RWPE2 (cell line): ENCODE measurements at regions not wholly inside any gene's neighbourhood (a gene's known extent, or its start where the extent isn't known, plus 50 kb on each side); places are given as distances from the start of the nearest gene placed in this dataset.
"Not testable (repeated sequence)": the region's sequence is repeated elsewhere in the genome, so short reads cannot be mapped to it uniquely, and the experiment has no call there.

Experiments
- ATAC-seq: fragments of 200-7000 bp; cut with Tn5 transposase; 3 replicates; pipeline ENCODE4 v1.9.1; 2021; ENCODE audit warnings: low read depth
- DNase-seq: peaks from one replicate; pipeline ENCODE4 v3.0.0-alpha.2; 2020; ENCODE audit warnings: low spot score
- H3K27ac ChIP-seq: fragments of 450-650 bp; 2 replicates; pipeline ENCODE4 v1.5.1; 2017; ENCODE audit warnings: mild to moderate bottlenecking; ENCODE audit not compliant: poor library complexity, severe bottlenecking
- H3K27me3 ChIP-seq: fragments of 250-450 bp; sonication (Bioruptor Pico); 2 replicates; pipeline ENCODE4 v1.5.1; 2021; ENCODE audit warnings: mild to moderate bottlenecking, moderate library complexity; ENCODE audit not compliant: insufficient read depth, poor library complexity, severe bottlenecking
- H3K36me3 ChIP-seq: fragments of 250-450 bp; sonication (Bioruptor Pico); 2 replicates; pipeline ENCODE4 v1.5.1; 2020; ENCODE audit warnings: low read depth, mild to moderate bottlenecking, moderate library complexity
- H3K4me1 ChIP-seq: fragments of 250-450 bp; sonication (Bioruptor Pico); 2 replicates; pipeline ENCODE4 v1.5.1; 2021; ENCODE audit warnings: mild to moderate bottlenecking, moderate library complexity; ENCODE audit not compliant: insufficient read depth, poor library complexity, severe bottlenecking
- H3K4me3 ChIP-seq: fragments of 250-450 bp; sonication (Bioruptor Pico); 2 replicates; pipeline ENCODE4 v1.5.1; 2021; ENCODE audit warnings: mild to moderate bottlenecking, moderate library complexity; ENCODE audit not compliant: severe bottlenecking
- H3K9me3 ChIP-seq: fragments of 250-450 bp; sonication (Bioruptor Pico); 2 replicates; pipeline ENCODE4 v1.5.1; 2021; ENCODE audit warnings: mild to moderate bottlenecking, moderate library complexity; ENCODE audit not compliant: severe bottlenecking
- TF ChIP-seq, protein P1 (sequence below): fragments of 450-650 bp; IDR thresholded peaks from one replicate; pipeline ENCODE4 v1.5.1; 2017; ENCODE audit warnings: mild to moderate bottlenecking, moderate library complexity; ENCODE audit not compliant: poor library complexity, severe bottlenecking

GRCh38 chr4:33802578-33802977 is 2441.7 kb downstream of the ARAP2 start:
- no peak overlapping the region for H3K4me3 ChIP-seq
- H3K27ac ChIP-seq, result no peak overlapping the region
- H3K4me1 ChIP-seq, result peaks cover 2% of the 10 kb centered on the region
- no peak for DNase-seq
- ATAC-seq, result no peak
- no peaks in the 10 kb centered on the region for H3K36me3 ChIP-seq
- H3K9me3 ChIP-seq, result no peaks in the 10 kb centered on the region
- TF ChIP-seq, protein P1, sequence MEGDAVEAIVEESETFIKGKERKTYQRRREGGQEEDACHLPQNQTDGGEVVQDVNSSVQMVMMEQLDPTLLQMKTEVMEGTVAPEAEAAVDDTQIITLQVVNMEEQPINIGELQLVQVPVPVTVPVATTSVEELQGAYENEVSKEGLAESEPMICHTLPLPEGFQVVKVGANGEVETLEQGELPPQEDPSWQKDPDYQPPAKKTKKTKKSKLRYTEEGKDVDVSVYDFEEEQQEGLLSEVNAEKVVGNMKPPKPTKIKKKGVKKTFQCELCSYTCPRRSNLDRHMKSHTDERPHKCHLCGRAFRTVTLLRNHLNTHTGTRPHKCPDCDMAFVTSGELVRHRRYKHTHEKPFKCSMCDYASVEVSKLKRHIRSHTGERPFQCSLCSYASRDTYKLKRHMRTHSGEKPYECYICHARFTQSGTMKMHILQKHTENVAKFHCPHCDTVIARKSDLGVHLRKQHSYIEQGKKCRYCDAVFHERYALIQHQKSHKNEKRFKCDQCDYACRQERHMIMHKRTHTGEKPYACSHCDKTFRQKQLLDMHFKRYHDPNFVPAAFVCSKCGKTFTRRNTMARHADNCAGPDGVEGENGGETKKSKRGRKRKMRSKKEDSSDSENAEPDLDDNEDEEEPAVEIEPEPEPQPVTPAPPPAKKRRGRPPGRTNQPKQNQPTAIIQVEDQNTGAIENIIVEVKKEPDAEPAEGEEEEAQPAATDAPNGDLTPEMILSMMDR, result no peak
- no peaks in the 10 kb centered on the region for H3K27me3 ChIP-seq

DNA sequence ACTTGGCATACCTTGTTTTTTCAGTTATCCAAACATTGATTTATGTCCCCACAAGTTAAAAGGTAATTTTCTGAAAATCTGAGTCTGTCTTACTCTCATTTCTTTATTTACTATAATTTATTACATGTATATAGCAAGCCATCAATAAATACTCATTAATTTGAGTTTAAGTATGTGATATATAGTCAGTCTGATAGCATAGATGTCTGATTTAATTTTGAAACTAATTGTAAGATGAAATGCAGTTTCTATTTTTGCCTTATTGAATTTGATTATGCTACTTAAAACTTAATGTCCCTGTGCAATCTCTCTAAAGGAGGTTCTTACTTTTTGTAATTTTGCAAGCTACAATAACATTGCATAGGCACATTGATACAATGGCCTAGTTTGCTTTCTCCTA is 2418.6 kb downstream of the ARAP2 start:
- TF ChIP-seq, protein P1, result no peak
- DNase-seq, result no peak
- Histone ChIP-seq H3K4me1 (no peaks in the 10 kb centered on the region), H3K27me3 (no peaks in the 10 kb centered on the region), H3K36me3 (no peaks in the 10 kb centered on the region), H3K4me3 (no peak overlapping the region), H3K9me3 (no peaks in the 10 kb centered on the region), H3K27ac (no peak overlapping the region)
- no peak for ATAC-seq

- ATAC-seq, DNase-seq, H3K27me3 ChIP-seq, H3K9me3 ChIP-seq, H3K36me3 ChIP-seq, H3K27ac ChIP-seq, H3K4me3 ChIP-seq, H3K4me1 ChIP-seq: not testable (repeated sequence)
Observed at GRCh38 chr4:33829356-33829755, 2415.0 kb downstream of the ARAP2 start.

- ATAC-seq (no peak), DNase-seq (no peak)
- no peak overlapping the region for H3K27ac ChIP-seq
Observed at GRCh38 chr4:33831442-33832066, 2412.8 kb downstream of the ARAP2 start.

DNA sequence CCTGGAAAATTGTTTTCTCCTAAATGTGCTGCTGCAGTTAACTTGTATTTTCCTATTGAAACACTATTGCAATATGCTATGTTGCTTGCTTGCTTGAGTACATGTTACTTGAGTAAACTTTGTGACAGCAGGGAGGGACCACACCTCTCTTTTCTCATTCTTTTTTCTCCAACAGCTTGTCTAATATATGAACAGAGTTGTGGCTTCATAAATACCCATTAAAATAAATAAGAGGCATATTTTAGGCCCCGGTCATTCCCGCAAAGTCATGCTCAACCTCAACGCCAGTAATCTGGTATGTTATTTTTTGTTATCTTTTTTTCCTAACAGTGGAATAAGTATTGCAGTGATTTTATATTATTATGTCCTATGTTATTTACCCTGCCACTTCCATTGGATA is 2408.6 kb downstream of the ARAP2 start:
- DNase-seq, ATAC-seq: not testable (repeated sequence)

More at GRCh38 chr4:33831442-33832066, 2412.8 kb downstream of the ARAP2 start:
- Histone ChIP-seq H3K4me3 (no peak overlapping the region), H3K4me1 (peaks cover 4% of the 10 kb centered on the region), H3K27me3 (no peaks in the 10 kb centered on the region), H3K36me3 (no peaks in the 10 kb centered on the region), H3K9me3 (no peaks in the 10 kb centered on the region)
- TF ChIP-seq, protein P1, result no peak

More for the DNA sequence above, 2408.6 kb downstream of the ARAP2 start:
- not testable (repeated sequence) for H3K9me3 ChIP-seq, H3K27me3 ChIP-seq, H3K27ac ChIP-seq, H3K36me3 ChIP-seq, H3K4me3 ChIP-seq
- peaks cover 14% of the 10 kb centered on the region for H3K4me1 ChIP-seq
